ENCODE measurements at regions not wholly inside any gene's neighbourhood (a gene's known extent, or its start where the extent isn't known, plus 50 kb on each side); places are given as distances from the start of the nearest gene placed in this dataset.
A peak's percentile ranks its signal among the peaks of the same experiment; 100 is the strongest.

GRCh38 chr6:25165800-25166199, 113.4 kb upstream of the CARMIL1 start:
- TF ChIP-seq, protein P1, sequence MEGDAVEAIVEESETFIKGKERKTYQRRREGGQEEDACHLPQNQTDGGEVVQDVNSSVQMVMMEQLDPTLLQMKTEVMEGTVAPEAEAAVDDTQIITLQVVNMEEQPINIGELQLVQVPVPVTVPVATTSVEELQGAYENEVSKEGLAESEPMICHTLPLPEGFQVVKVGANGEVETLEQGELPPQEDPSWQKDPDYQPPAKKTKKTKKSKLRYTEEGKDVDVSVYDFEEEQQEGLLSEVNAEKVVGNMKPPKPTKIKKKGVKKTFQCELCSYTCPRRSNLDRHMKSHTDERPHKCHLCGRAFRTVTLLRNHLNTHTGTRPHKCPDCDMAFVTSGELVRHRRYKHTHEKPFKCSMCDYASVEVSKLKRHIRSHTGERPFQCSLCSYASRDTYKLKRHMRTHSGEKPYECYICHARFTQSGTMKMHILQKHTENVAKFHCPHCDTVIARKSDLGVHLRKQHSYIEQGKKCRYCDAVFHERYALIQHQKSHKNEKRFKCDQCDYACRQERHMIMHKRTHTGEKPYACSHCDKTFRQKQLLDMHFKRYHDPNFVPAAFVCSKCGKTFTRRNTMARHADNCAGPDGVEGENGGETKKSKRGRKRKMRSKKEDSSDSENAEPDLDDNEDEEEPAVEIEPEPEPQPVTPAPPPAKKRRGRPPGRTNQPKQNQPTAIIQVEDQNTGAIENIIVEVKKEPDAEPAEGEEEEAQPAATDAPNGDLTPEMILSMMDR (IDR thresholded peaks at IDR 0.05): no peak
- no peak for TF ChIP-seq POLR2A (IDR thresholded peaks at IDR 0.05)
- no peak for TF ChIP-seq EP300 (IDR thresholded peaks at IDR 0.05)
- H3K4me1 ChIP-seq: peaks cover 0 to 16% (median 0%) of the 10 kb centered on the region in 4 donors
- 79 to 94% methylated on average over 1 of the region's 1 CpG for WGBS, 2 donors
- no peaks in the 10 kb centered on the region for H3K9me3 ChIP-seq
- no peak for DNase-seq (ENCODE audit: low spot score in 2 of 2)
- no peak overlapping the region for H3K4me3 ChIP-seq
- H3K27ac ChIP-seq: no peak overlapping the region
- no peaks in the 10 kb centered on the region for H3K36me3 ChIP-seq
- no peaks in the 10 kb centered on the region for H3K27me3 ChIP-seq

GRCh38 chr6:25166955-25167748, 112.0 kb upstream of the CARMIL1 start:
- Histone ChIP-seq H3K36me3 (no peaks in the 10 kb centered on the region), H3K27ac (no peak overlapping the region), H3K9me3 (no peaks in the 10 kb centered on the region), H3K27me3 (no peaks in the 10 kb centered on the region), H3K4me1 (peaks cover 0 to 16% (median 0%) of the 10 kb centered on the region in 4 donors), H3K4me3 (no peak overlapping the region)
- WGBS, 2 donors: 57 to 64% methylated on average over 6 of the region's 6 CpGs
- DNase-seq (ENCODE audit: low spot score in 2 of 2): no peak
- TF ChIP-seq, protein P1 (IDR thresholded peaks at IDR 0.05): no peak
- TF ChIP-seq POLR2A (IDR thresholded peaks at IDR 0.05) (no peak), EP300 (IDR thresholded peaks at IDR 0.05) (no peak)

DNA sequence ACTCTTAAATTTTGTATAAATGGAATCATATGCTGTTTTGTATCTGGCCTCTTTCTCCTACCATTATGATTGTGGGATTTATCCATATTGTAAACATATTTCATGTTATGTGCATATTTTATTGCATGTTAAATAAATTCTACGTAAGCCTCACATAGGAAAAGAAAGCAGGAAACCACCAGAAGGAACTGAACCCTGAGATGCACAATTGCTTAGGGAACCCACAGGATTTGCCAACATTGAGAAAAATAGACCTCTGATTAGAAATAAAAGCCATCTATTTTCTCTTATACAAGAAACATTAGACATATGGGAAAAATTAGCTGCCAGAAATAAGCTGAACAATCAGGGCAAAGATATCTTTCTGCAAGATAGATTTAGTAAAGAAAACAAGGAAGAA, 111.2 kb upstream of the CARMIL1 start:
- peaks cover 0 to 22% (median 0%) of the 10 kb centered on the region in 4 donors for H3K4me1 ChIP-seq
- TF ChIP-seq EP300 (IDR thresholded peaks at IDR 0.05) (no peak), POLR2A (IDR thresholded peaks at IDR 0.05) (no peak)
- TF ChIP-seq, protein P1 (IDR thresholded peaks at IDR 0.05): no peak
- WGBS, 2 donors: 68 to 78% methylated on average over 1 of the region's 1 CpG

GRCh38 chr6:25168637-25169036, 110.5 kb upstream of the CARMIL1 start:
- WGBS, 2 donors: 91 to 94% methylated on average over 3 of the region's 3 CpGs

More for the DNA sequence above, 111.2 kb upstream of the CARMIL1 start:
- H3K36me3 ChIP-seq: no peaks in the 10 kb centered on the region
- H3K4me3 ChIP-seq: no peak overlapping the region
- no peaks in the 10 kb centered on the region for H3K9me3 ChIP-seq
- no peaks in the 10 kb centered on the region for H3K27me3 ChIP-seq
- no peak overlapping the region for H3K27ac ChIP-seq
- no peak for DNase-seq (ENCODE audit: low spot score in 2 of 2)

GRCh38 chr6:25169553-25169952, 109.6 kb upstream of the CARMIL1 start:
- Histone ChIP-seq H3K4me1 (peaks cover 0 to 34% (median 2%) of the 10 kb centered on the region in 4 donors), H3K9me3 (no peaks in the 10 kb centered on the region), H3K36me3 (no peaks in the 10 kb centered on the region), H3K27ac (peak overlapping the region in 2 of 4 donors; percentile 20 to 41), H3K27me3 (no peaks in the 10 kb centered on the region), H3K4me3 (no peak overlapping the region)
- TF ChIP-seq, protein P1 (IDR thresholded peaks at IDR 0.05): no peak
- no peak for TF ChIP-seq EP300 (IDR thresholded peaks at IDR 0.05)
- TF ChIP-seq POLR2A (IDR thresholded peaks at IDR 0.05): no peak
- no peak for DNase-seq (ENCODE audit: low spot score in 2 of 2)

More at GRCh38 chr6:25168637-25169036, 110.5 kb upstream of the CARMIL1 start:
- no peak overlapping the region for H3K27ac ChIP-seq
- TF ChIP-seq POLR2A (IDR thresholded peaks at IDR 0.05) (no peak), EP300 (IDR thresholded peaks at IDR 0.05) (no peak)
- TF ChIP-seq, protein P1 (IDR thresholded peaks at IDR 0.05): no peak
- no peaks in the 10 kb centered on the region for H3K36me3 ChIP-seq
- no peak for DNase-seq (ENCODE audit: low spot score in 2 of 2)
- no peak overlapping the region for H3K4me3 ChIP-seq
- H3K4me1 ChIP-seq: peaks cover 0 to 29% (median 0%) of the 10 kb centered on the region in 4 donors
- H3K27me3 ChIP-seq: no peaks in the 10 kb centered on the region
- H3K9me3 ChIP-seq: no peaks in the 10 kb centered on the region
